ENCODE measurements at regions not wholly inside any gene's neighbourhood (a gene's known extent, or its start where the extent isn't known, plus 50 kb on each side); places are given as distances from the start of the nearest gene placed in this dataset.

- no peak for TF ChIP-seq POLR2AphosphoS5 (IDR thresholded peaks at IDR 0.05; ENCODE audit: low read depth, low read length)
- no peak for TF ChIP-seq POLR2A (IDR thresholded peaks at IDR 0.05; ENCODE audit: low read depth, low read length)
- no peak for TF ChIP-seq TAF1 (IDR thresholded peaks at IDR 0.05; ENCODE audit: borderline replicate concordance, low read depth, low read length)
Measured at GRCh38 chr16:86986809-86987487, 330.2 kb downstream of the C16orf95 start.

All from GM12892 (cell line).